ENCODE measurements at regions not wholly inside any gene's neighbourhood (a gene's known extent, or its start where the extent isn't known, plus 50 kb on each side); places are given as distances from the start of the nearest gene placed in this dataset.

DNA sequence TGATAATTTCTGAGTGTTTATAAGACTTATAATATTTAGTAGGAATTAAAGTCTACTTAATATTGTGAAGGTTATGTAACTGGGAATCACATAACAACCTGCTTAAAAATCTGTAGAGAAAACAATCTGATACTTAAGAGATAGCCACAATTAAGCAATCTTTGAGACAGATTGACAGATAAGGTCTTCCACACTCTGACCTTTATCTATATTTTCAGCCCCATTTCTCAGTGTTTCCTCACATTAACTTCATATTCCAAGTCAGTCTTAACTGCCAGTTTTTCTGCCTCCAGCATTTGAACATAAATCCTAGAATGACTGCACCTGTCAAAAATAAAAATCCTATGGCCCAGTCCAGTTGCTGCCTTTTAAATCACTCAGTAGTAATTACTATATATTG is 423.2 kb downstream of the PYDC2 start:
- TF ChIP-seq, protein P1, sequence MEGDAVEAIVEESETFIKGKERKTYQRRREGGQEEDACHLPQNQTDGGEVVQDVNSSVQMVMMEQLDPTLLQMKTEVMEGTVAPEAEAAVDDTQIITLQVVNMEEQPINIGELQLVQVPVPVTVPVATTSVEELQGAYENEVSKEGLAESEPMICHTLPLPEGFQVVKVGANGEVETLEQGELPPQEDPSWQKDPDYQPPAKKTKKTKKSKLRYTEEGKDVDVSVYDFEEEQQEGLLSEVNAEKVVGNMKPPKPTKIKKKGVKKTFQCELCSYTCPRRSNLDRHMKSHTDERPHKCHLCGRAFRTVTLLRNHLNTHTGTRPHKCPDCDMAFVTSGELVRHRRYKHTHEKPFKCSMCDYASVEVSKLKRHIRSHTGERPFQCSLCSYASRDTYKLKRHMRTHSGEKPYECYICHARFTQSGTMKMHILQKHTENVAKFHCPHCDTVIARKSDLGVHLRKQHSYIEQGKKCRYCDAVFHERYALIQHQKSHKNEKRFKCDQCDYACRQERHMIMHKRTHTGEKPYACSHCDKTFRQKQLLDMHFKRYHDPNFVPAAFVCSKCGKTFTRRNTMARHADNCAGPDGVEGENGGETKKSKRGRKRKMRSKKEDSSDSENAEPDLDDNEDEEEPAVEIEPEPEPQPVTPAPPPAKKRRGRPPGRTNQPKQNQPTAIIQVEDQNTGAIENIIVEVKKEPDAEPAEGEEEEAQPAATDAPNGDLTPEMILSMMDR (IDR thresholded peaks at IDR 0.05), result no peak
- TF ChIP-seq POLR2AphosphoS5 (IDR thresholded peaks at IDR 0.05; ENCODE audit: insufficient read depth in 1 of 2, low read depth in 1 of 2) (no peak), POLR2A (IDR thresholded peaks at IDR 0.05) (no peak)

All from vagina (tissue), 2 donors.